Endothelial cell of umbilical vein (primary cell): ENCODE measurements at regions not wholly inside any gene's neighbourhood (a gene's known extent, or its start where the extent isn't known, plus 50 kb on each side); places are given as distances from the start of the nearest gene placed in this dataset.

Experiments
- BruUV-seq: library from RNA; stranded (reverse); fragments of 400-500 nt; replicated peaks from 2 replicates; lab custom pipeline; 2021; lab: Mats Ljungman, UMichigan
- CTCF ChIA-PET: fragments of 300-600, 350-600 bp; sonication (Branson Sonifier 250); formaldehyde crosslinking; loops from one replicate; lab custom pipeline; 2021; ENCODE audit warnings: antibody characterized with exemption, inconsistent platforms; lab: Charles Lee
- POLR2A ChIA-PET: fragments of 300-600, 350-600 bp; sonication (Branson Sonifier 250); formaldehyde crosslinking; loops from one replicate; lab custom pipeline; 2021; ENCODE audit warnings: antibody characterized with exemption, inconsistent platforms; lab: Charles Lee
- DNase-seq: peaks from one replicate; pipeline ENCODE4 v3.0.0-alpha.2; 2011; ENCODE audit warnings: low read depth, low spot score
- FAIRE-seq: peaks from 2 replicates; lab custom pipeline; 2011; peaks lifted over from hg19 to GRCh38; lab: Jason Lieb, UNC
- H2AFZ ChIP-seq: 2 replicates; pipeline ENCODE4 v1.6.0; 2012; ENCODE audit warnings: low read depth, low read length, control low read depth, inconsistent platforms
- H3K27ac ChIP-seq: 2 replicates; pipeline ENCODE4 v1.5.1; 2011; ENCODE audit warnings: low read depth, mild to moderate bottlenecking, control low read depth, low read length, moderate library complexity; ENCODE audit not compliant: insufficient read depth
- H3K27me3 ChIP-seq, 2 experiments: 2 replicates each; pipeline versions ENCODE4 v1.6.0 to v1.6.1; 2011; ENCODE audit warnings: low read length in 2 of 2, mixed read lengths in 1 of 2; ENCODE audit not compliant: control insufficient read depth in 2 of 2, insufficient read depth in 2 of 2
- H3K36me3 ChIP-seq, 2 experiments: 2 replicates in 1 of 2; 3 replicates in 1 of 2; pipeline ENCODE4 v1.5.1; 2011; ENCODE audit warnings: low read length in 2 of 2, mild to moderate bottlenecking in 1 of 2, moderate library complexity in 1 of 2; ENCODE audit not compliant: control insufficient read depth in 2 of 2, insufficient read depth in 2 of 2; ENCODE audit errors: extremely low read depth in 1 of 2
- H3K4me1 ChIP-seq: 3 replicates; pipeline ENCODE4 v1.5.1; 2011; ENCODE audit warnings: mild to moderate bottlenecking, low read length; ENCODE audit not compliant: control insufficient read depth, insufficient read depth; ENCODE audit errors: extremely low read depth
- H3K4me2 ChIP-seq: 2 replicates; pipeline ENCODE4 v1.6.1; 2011; ENCODE audit warnings: low read length, control low read depth, mixed read lengths; ENCODE audit not compliant: insufficient read depth
- H3K4me3 ChIP-seq, 3 experiments: fragments of 200-600 bp in 1 of 3; sonication (generic), shearing (Covaris generic) in 1 of 3; replicated peaks in 1 of 3; 2 replicates each; pipeline ENCODE4 v1.5.1; 2011 to 2016; ENCODE audit warnings: control low read depth in 3 of 3, low read length in 3 of 3, mild to moderate bottlenecking in 2 of 3, inconsistent platforms in 1 of 3, low read depth in 1 of 3, moderate library complexity in 1 of 3; ENCODE audit not compliant: insufficient read depth in 1 of 3
- H3K79me2 ChIP-seq: 2 replicates; pipeline ENCODE4 v1.6.0; 2012; ENCODE audit warnings: low read length, inconsistent platforms; ENCODE audit not compliant: control insufficient read depth, insufficient read depth
- H3K9ac ChIP-seq: replicated peaks from 2 replicates; pipeline ENCODE3; 2011; ENCODE audit warnings: low read length, control low read depth; ENCODE audit not compliant: insufficient read depth; ENCODE audit errors: extremely low read depth
- H3K9me1 ChIP-seq: replicated peaks from 3 replicates; pipeline ENCODE4 v1.6.0; 2011; ENCODE audit warnings: mild to moderate bottlenecking, low read length; ENCODE audit not compliant: control insufficient read depth, insufficient read depth; ENCODE audit errors: extremely low read depth
- H3K9me3 ChIP-seq: replicated peaks from 2 replicates; pipeline ENCODE4 v1.5.1; 2012; ENCODE audit warnings: low read length, inconsistent platforms; ENCODE audit not compliant: control insufficient read depth, insufficient read depth
- H4K20me1 ChIP-seq: replicated peaks from 2 replicates; pipeline ENCODE3; 2011; ENCODE audit warnings: mild to moderate bottlenecking, low read length; ENCODE audit not compliant: control insufficient read depth, insufficient read depth; ENCODE audit errors: extremely low read depth
- EZH2 ChIP-seq: IDR thresholded peaks from 2 replicates; pipeline ENCODE4 v1.6.1; 2012; ENCODE audit warnings: borderline replicate concordance, low read depth, mild to moderate bottlenecking, moderate library complexity, low read length, inconsistent platforms; ENCODE audit not compliant: severe bottlenecking
- FOS ChIP-seq: IDR thresholded peaks from 2 replicates; pipeline ENCODE4 v1.6.1; 2011; ENCODE audit warnings: mild to moderate bottlenecking, low read length, moderate library complexity, borderline replicate concordance; ENCODE audit not compliant: insufficient read depth
- GATA2 ChIP-seq: IDR thresholded peaks from 2 replicates; pipeline ENCODE4 v1.7.0; 2011; ENCODE audit warnings: low read depth, mild to moderate bottlenecking, moderate library complexity, mixed read lengths, low read length; ENCODE audit not compliant: insufficient read length, insufficient read depth
- JUN ChIP-seq: IDR thresholded peaks from 2 replicates; pipeline ENCODE4 v1.6.1; 2011; ENCODE audit warnings: borderline replicate concordance, low read depth; ENCODE audit not compliant: insufficient read length, insufficient read depth
- MYC ChIP-seq: IDR thresholded peaks from one replicate; pipeline ENCODE4 v1.6.1; 2011; ENCODE audit warnings: mild to moderate bottlenecking, low read depth, low read length
- POLR2A ChIP-seq: IDR thresholded peaks from 2 replicates; pipeline ENCODE4 v1.6.1; 2012; ENCODE audit warnings: low read depth, mild to moderate bottlenecking, control low read depth, low read length
- POLR2AphosphoS5 ChIP-seq: IDR thresholded peaks from 2 replicates; pipeline ENCODE4 v1.6.1; 2012; ENCODE audit warnings: low read depth, mild to moderate bottlenecking, control low read depth, low read length, moderate library complexity; ENCODE audit not compliant: insufficient read depth
- dilution Hi-C: fragments of 300-500 bp; cut with MboI; formaldehyde crosslinking; loops from one replicate; pipeline ENCODE4 v1.15.0; 2019; ENCODE audit warnings: low sequenced_read_pairs; ENCODE audit not compliant: extremely low pct_ligation_motif_present
- intact Hi-C: fragments of 100-400 bp; cut with micrococcal nuclease; formaldehyde crosslinking; loops from one replicate; pipeline ENCODE4 v1.10.0; 2022
- TF ChIP-seq, protein P1 (sequence below), 2 donors: IDR thresholded peaks; 1 replicate in 1 of 2; 2 replicates in 1 of 2; pipeline ENCODE4 v1.5.1; 2011; ENCODE audit warnings: low read length in 2 of 2, mild to moderate bottlenecking in 2 of 2, moderate library complexity in 2 of 2, control low read depth in 1 of 2, inconsistent platforms in 1 of 2, low read depth in 1 of 2; ENCODE audit not compliant: insufficient read depth in 1 of 2; ENCODE audit errors: extremely low read depth in 1 of 2
- TF ChIP-seq, protein P2 (sequence below): IDR thresholded peaks from 2 replicates; pipeline ENCODE4 v1.6.1; 2011; ENCODE audit not compliant: insufficient read depth, insufficient read length

DNA sequence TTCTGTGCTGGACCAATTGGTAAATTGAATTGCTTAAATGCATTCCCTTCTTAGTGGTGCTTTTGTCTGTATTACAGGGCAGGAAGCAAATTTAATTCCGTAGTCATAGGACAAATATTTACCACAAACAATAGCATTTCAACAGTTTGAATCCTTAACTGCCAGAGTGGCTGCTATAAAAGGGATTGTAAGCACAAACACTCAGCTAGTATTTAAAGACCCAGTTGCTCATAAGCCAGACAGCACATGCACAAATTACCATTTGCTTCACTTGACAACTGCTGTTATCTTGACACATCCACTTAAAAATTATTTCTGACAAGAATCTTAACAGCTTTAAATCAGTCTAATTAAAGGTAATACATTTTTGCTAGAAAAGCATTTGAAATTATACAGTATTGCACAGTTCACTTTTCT is 490.2 kb upstream of the ADAMTS9 start:
- Histone ChIP-seq H3K9ac (no peak overlapping the region), H3K9me1 (no peaks in the 10 kb centered on the region), H4K20me1 (no peaks in the 10 kb centered on the region), H3K27me3 (no peaks in the 10 kb centered on the region), H3K4me2 (no peak overlapping the region), H3K79me2 (no peaks in the 10 kb centered on the region), H3K4me1 (no peaks in the 10 kb centered on the region), H3K36me3 (no peaks in the 10 kb centered on the region), H3K9me3 (no peaks in the 10 kb centered on the region), H3K27ac (no peak overlapping the region), H2AFZ (no peak overlapping the region), H3K4me3 (no peak overlapping the region)
- DNase-seq (no peak), FAIRE-seq (no peak)
- TF ChIP-seq MYC (no peak), EZH2 (no peak), GATA2 (no peak), JUN (no peak), POLR2A (no peak), POLR2AphosphoS5 (no peak), FOS (no peak)
- TF ChIP-seq, protein P1, sequence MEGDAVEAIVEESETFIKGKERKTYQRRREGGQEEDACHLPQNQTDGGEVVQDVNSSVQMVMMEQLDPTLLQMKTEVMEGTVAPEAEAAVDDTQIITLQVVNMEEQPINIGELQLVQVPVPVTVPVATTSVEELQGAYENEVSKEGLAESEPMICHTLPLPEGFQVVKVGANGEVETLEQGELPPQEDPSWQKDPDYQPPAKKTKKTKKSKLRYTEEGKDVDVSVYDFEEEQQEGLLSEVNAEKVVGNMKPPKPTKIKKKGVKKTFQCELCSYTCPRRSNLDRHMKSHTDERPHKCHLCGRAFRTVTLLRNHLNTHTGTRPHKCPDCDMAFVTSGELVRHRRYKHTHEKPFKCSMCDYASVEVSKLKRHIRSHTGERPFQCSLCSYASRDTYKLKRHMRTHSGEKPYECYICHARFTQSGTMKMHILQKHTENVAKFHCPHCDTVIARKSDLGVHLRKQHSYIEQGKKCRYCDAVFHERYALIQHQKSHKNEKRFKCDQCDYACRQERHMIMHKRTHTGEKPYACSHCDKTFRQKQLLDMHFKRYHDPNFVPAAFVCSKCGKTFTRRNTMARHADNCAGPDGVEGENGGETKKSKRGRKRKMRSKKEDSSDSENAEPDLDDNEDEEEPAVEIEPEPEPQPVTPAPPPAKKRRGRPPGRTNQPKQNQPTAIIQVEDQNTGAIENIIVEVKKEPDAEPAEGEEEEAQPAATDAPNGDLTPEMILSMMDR (IDR thresholded peaks at IDR 0.05; ENCODE audit: extremely low read depth in 1 of 2, insufficient read depth in 1 of 2, low read depth in 1 of 2, low read length in 2 of 2): no peak
- TF ChIP-seq, protein P2, sequence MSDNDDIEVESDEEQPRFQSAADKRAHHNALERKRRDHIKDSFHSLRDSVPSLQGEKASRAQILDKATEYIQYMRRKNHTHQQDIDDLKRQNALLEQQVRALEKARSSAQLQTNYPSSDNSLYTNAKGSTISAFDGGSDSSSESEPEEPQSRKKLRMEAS: no peak
- CTCF ChIA-PET: interaction anchor here (0.7 to 1.5 kb wide), 6 partner anchors 8 to 645 kb away, joined by 3 to 10 read pairs (median 4); no protein-coding TSS in a partner anchor
- intact Hi-C loops: no loop called here
- POLR2A ChIA-PET: no interaction called here
- dilution Hi-C loops: no loop called here
- no TSS peak for BruUV-seq
